ENCODE measurements at regions not wholly inside any gene's neighbourhood (a gene's known extent, or its start where the extent isn't known, plus 50 kb on each side); places are given as distances from the start of the nearest gene placed in this dataset.

DNA sequence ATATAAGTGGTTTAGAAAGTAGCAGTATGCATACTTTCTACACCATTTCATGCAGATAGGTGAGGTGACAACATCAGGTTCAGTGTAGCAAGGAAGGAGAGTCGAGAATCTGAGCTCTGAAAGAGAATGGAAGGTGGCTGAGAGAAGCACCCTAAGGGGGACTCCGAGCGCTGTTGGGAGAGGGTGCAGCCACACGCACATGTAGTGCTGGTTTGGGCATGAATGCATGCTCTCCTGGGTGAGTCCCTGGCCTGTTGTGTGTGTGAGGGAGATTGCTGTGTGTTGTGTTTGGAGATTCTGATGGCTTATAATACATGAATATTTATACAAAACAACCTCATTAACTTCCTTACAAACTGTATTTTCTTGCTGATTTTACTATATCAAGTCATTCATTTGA, 180.3 kb upstream of the LRIG3 start:
- no peak overlapping the region for H3K27ac ChIP-seq
- H3K36me3 ChIP-seq = no peaks in the 10 kb centered on the region
- no peaks in the 10 kb centered on the region for H3K4me1 ChIP-seq
- no peak overlapping the region for H3K4me3 ChIP-seq
- no peaks in the 10 kb centered on the region for H3K27me3 ChIP-seq
- TF ChIP-seq, protein P1, sequence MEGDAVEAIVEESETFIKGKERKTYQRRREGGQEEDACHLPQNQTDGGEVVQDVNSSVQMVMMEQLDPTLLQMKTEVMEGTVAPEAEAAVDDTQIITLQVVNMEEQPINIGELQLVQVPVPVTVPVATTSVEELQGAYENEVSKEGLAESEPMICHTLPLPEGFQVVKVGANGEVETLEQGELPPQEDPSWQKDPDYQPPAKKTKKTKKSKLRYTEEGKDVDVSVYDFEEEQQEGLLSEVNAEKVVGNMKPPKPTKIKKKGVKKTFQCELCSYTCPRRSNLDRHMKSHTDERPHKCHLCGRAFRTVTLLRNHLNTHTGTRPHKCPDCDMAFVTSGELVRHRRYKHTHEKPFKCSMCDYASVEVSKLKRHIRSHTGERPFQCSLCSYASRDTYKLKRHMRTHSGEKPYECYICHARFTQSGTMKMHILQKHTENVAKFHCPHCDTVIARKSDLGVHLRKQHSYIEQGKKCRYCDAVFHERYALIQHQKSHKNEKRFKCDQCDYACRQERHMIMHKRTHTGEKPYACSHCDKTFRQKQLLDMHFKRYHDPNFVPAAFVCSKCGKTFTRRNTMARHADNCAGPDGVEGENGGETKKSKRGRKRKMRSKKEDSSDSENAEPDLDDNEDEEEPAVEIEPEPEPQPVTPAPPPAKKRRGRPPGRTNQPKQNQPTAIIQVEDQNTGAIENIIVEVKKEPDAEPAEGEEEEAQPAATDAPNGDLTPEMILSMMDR (IDR thresholded peaks at IDR 0.05) = no peak
- no peak for TF ChIP-seq POLR2A (IDR thresholded peaks at IDR 0.05)
- no peaks in the 10 kb centered on the region for H3K9me3 ChIP-seq
- DNase-seq = no peak

DNA sequence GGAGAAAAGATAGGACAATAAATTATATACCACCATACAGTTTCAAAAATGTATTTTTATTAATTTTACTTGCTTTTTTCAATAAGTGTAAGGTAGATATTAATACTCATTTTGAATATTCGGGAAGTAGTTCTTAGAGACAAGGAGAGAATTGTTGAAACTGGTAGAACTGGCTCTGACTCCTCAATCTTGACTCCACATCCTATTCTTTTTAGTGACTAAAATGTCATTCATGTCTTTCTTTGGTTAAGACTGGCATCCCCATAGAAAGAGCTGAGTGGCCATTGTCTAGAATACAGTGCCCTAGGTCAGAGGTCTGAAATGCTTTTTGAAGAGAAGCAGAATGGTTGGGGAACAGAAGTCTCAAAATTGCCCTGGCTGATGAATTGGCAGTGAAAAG, 177.6 kb upstream of the LRIG3 start:
- Histone ChIP-seq H3K36me3 (no peaks in the 10 kb centered on the region), H3K4me1 (no peaks in the 10 kb centered on the region), H3K4me3 (no peak overlapping the region), H3K27me3 (no peaks in the 10 kb centered on the region), H3K9me3 (no peaks in the 10 kb centered on the region), H3K27ac (no peak overlapping the region)
- no peak for TF ChIP-seq POLR2A (IDR thresholded peaks at IDR 0.05)
- TF ChIP-seq, protein P1 (IDR thresholded peaks at IDR 0.05) = no peak
- DNase-seq = no peak

DNA sequence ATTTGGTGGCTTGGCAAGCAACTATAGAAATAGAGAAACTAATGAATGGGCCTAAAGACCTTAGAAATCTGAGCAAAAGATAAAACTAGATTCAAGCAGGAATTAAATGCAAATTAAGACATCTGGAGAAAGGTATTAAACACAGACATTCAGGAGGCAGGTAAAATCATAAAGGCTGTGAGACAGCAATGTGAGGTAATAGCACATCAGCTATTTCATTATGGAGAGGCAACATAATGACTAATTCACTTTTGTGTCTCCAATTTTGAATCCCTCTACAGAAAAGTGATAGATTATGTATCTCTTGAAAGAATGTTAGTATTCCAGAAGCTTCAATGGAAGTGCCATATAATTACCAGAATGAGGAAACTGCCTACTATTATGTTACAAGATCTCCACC, 175.9 kb upstream of the LRIG3 start:
- Histone ChIP-seq H3K27ac (no peak overlapping the region), H3K4me3 (no peak overlapping the region), H3K36me3 (no peaks in the 10 kb centered on the region), H3K4me1 (no peaks in the 10 kb centered on the region), H3K9me3 (no peaks in the 10 kb centered on the region), H3K27me3 (no peaks in the 10 kb centered on the region)
- no peak for DNase-seq
- no peak for TF ChIP-seq POLR2A (IDR thresholded peaks at IDR 0.05)
- TF ChIP-seq, protein P1 (IDR thresholded peaks at IDR 0.05) = no peak

DNA sequence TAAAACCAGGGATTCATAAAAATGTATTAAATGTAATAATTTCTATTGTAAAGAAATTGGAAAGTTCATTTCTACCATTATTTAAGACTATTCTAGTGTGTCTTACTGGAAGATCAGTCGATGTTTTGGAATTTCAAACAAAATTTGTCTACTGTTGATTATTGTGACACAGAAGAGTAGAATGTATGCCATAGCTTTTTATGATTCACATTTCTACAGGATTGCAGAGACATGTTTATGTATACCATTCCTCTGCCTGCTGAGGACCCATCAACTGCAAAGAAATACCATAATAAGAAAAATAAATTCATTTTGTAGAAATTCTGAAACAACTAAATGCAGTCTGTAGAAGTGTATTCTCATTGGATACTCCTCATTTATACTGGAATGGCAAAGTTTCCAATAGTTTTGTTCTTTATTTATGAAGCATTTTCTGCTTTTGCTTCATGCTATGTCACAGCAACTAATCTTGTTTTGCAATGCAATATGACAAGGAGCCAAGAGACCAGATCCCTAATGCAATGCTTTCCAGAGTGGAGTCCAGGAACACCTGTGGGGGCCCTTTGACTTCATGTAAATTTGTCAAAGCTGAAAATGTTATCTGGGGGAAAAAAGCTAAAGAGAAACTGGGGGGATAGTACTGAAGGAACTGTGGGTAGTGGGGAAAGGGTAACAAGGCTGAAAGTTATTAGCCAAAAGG, 172.9 kb upstream of the LRIG3 start:
- H3K36me3 ChIP-seq = no peaks in the 10 kb centered on the region
- no peak overlapping the region for H3K4me3 ChIP-seq
- DNase-seq = no peak
- H3K4me1 ChIP-seq = no peaks in the 10 kb centered on the region
- TF ChIP-seq POLR2A (IDR thresholded peaks at IDR 0.05) = no peak
- TF ChIP-seq, protein P1 (IDR thresholded peaks at IDR 0.05) = no peak
- H3K9me3 ChIP-seq = no peaks in the 10 kb centered on the region
- no peak overlapping the region for H3K27ac ChIP-seq
- no peaks in the 10 kb centered on the region for H3K27me3 ChIP-seq

DNA sequence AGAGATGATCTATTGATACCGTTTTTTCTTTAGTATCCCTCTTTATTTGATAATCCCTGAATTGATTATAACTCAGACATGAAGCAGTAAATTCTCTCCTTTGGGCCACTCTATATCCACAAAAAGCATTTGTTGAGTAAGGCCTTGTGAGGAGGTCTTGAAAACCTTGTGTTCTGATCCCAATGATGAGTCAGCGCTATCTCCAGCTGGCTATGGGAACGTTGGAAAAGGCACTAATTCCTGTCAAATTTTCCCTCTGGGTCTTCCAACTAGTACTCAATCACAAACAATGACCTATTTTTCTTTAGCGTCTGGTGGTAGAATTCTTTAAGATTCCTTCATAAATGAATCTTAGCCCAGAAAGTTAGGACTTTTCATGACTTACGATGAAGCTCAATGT, 168.4 kb upstream of the LRIG3 start:
- no peaks in the 10 kb centered on the region for H3K27me3 ChIP-seq
- H3K4me3 ChIP-seq = no peak overlapping the region
- H3K4me1 ChIP-seq = peaks cover 0 to 7% (median 0%) of the 10 kb centered on the region in 4 donors
- no peaks in the 10 kb centered on the region for H3K36me3 ChIP-seq
- H3K27ac ChIP-seq = no peak overlapping the region
- no peak for DNase-seq
- TF ChIP-seq, protein P1 (IDR thresholded peaks at IDR 0.05) = no peak
- TF ChIP-seq POLR2A (IDR thresholded peaks at IDR 0.05) = no peak
- no peaks in the 10 kb centered on the region for H3K9me3 ChIP-seq

DNA sequence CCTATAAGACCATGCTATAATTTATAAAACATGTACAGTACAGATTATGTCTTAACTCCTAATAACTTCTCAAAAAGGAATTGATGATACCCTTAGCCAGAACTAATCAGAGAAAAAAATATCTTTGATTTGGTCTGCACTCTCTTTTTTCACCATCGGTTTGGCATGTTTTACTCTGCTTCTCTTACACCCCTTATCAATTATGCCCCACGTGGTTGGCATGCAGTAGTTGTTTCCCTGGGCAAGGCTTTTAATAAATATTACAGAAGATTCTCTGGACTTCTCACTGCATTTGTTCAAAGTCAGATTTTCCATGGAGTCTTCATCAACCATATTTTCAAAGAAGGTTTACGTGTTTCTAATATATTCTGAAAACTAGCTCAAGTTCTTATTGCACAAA, 167.4 kb upstream of the LRIG3 start:
- Histone ChIP-seq H3K9me3 (no peaks in the 10 kb centered on the region), H3K27ac (no peak overlapping the region), H3K4me1 (peaks cover 0 to 7% (median 0%) of the 10 kb centered on the region in 4 donors), H3K27me3 (no peaks in the 10 kb centered on the region), H3K4me3 (no peak overlapping the region), H3K36me3 (no peaks in the 10 kb centered on the region)
- TF ChIP-seq, protein P1 (IDR thresholded peaks at IDR 0.05) = no peak
- no peak for TF ChIP-seq POLR2A (IDR thresholded peaks at IDR 0.05)
- no peak for DNase-seq

Data from Peyer's patch (tissue), 4 donors.